Keratinocyte (primary cell): ENCODE measurements at regions not wholly inside any gene's neighbourhood (a gene's known extent, or its start where the extent isn't known, plus 50 kb on each side); places are given as distances from the start of the nearest gene placed in this dataset.

Experiments used
- CTCF ChIP-seq, 3 experiments: IDR thresholded peaks in 1 of 3; conservative IDR thresholded peaks in 1 of 3; optimal IDR thresholded peaks in 1 of 3; 2 replicates in 2 of 3; 3 replicates in 1 of 3; pipeline versions ENCODE3 to v1.5.1; 2011; ENCODE audit warnings: low read length in 3 of 3, mild to moderate bottlenecking in 3 of 3, moderate library complexity in 2 of 3, control low read depth in 1 of 3, inconsistent platforms in 1 of 3; ENCODE audit not compliant: insufficient read depth in 2 of 3; ENCODE audit errors: extremely low read depth in 1 of 3
- EZH2 ChIP-seq: IDR thresholded peaks from one replicate; pipeline ENCODE4 v1.6.1; 2012; ENCODE audit warnings: inconsistent platforms, mild to moderate bottlenecking, low read length, moderate library complexity

GRCh38 chr9:120306088-120306487 lies 273.9 kb downstream of the CDK5RAP2 start:
- TF ChIP-seq CTCF (optimal IDR thresholded peaks at IDR 0.05 in 1 of 3, IDR thresholded peaks at IDR 0.05 in 1 of 3, conservative IDR thresholded peaks at IDR 0.05 in 1 of 3; ENCODE audit: extremely low read depth in 1 of 3, insufficient read depth in 2 of 3, low read length in 3 of 3): no peak
- no peak for TF ChIP-seq EZH2
